ENCODE measurements at regions not wholly inside any gene's neighbourhood (a gene's known extent, or its start where the extent isn't known, plus 50 kb on each side); places are given as distances from the start of the nearest gene placed in this dataset.

DNA sequence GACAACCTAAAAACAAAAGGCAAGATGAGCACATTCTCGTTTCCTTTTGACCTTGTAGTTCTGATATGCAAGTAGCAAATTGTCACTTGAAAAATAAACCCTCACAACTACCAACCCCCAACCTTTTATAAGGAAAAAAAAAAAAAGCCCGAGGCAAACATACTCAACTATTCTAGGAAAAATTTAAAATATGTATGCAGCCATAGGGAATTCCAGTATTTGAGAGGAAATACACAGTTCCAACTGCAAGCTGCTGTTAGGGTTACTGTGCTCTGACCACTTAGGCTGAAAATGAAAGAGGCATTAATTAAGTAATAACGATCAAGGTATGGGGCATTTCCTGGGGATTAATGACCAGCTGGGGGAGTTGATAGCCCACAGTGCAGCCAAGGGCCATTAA, 281.9 kb upstream of the DPH6 start:
- intact Hi-C loops (cut with DNase I): no loop called here
- no peak for DNase-seq (ENCODE audit: low spot score)

DNA sequence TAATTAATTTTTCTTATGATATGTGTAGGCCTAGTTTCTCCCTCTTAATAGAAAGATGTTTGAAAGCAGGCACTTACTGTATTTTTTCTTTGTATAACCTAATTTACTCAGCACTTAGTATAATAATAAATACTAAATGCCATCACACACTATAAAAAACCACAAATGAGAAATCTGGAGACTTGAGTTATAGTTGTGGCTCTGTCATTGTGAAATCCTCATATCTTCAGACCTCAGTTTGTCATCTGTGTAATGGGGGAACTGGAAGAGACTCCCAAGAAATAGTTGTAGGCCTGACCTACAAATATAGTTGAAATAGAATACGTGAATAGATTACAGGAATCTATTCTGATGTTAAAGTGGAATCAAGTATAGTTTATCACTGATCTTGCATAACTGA, 287.6 kb upstream of the DPH6 start:
- intact Hi-C loops (cut with DNase I): no loop called here
- DNase-seq (ENCODE audit: low spot score): no peak

- intact Hi-C loops (cut with DNase I): no loop called here
- no peak for DNase-seq (ENCODE audit: low spot score)
These were observed 288.4 kb upstream of the DPH6 start for GRCh38 chr15:35834216-35834830.

DNA sequence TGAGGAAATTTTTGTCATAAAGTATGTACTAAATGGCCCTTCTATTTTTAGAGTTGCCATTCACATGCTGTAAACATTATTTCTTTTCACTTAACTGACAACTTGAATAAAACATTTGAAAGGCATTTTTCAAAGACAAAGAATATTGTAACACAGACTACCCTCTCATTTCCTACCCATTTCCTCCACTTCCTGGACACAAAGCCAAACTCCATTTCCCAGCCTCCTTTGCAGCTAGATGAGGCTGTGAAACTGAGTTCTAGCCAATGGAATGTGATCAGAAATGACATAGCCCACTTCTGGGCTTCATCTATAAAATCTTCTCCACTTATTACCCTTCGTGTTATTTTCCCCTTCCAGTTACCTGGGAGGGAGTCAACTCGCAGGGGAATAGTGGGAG, 288.9 kb upstream of the DPH6 start:
- intact Hi-C loops (cut with DNase I): no loop called here
- DNase-seq (ENCODE audit: low spot score): no peak

- DNase-seq (ENCODE audit: low spot score): no peak
- intact Hi-C loops (cut with DNase I): no loop called here
These were observed 292.6 kb upstream of the DPH6 start for GRCh38 chr15:35838424-35839111.

GRCh38 chr15:35842631-35843030, 296.7 kb upstream of the DPH6 start:
- no peak for DNase-seq (ENCODE audit: low spot score)
- intact Hi-C loops (cut with DNase I): no loop called here

DNA sequence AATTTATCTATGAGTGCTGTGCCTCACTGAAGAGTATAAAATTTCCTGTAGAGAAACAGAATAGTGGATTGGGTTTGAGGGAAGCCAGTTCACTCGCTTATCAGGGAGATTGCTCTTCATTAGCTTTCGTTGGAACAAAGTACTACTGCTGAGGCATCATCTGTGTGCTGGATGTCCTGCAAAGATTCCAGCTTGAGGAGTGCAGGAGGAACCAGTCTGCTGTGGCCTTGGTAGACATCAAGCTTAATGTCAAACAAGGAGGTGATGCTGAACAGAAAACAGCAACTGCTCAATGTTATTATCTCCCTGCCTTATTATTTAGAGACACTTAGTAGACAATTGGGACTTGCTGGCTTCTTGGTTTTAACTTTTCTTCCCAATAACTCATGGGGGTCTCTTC, 297.5 kb upstream of the DPH6 start:
- intact Hi-C loops (cut with DNase I): no loop called here
- no peak for DNase-seq (ENCODE audit: low spot score)

DNA sequence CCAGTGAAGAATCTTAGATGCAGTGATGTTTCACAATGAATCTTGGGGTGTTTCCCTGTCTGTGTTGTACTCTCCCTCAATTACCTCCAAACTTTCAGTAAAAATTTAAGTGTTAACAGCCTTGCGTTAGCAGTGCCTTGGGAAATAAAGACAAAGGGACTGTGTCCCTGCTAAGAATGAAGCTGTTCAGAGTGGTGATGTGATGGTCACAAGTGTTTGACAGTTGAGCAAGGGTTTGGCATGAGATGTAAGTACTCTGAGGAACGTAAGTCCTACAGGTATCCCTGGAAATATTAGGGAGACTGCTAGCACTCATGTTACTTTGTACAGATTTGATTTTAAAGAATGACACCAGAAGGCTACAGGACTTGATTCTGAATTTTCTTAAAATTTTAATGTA, 304.3 kb upstream of the DPH6 start:
- no peak for DNase-seq (ENCODE audit: low spot score)
- intact Hi-C loops (cut with DNase I): no loop called here

GRCh38 chr15:35851491-35851890, 305.5 kb upstream of the DPH6 start:
- DNase-seq (ENCODE audit: low spot score): no peak
- intact Hi-C loops (cut with DNase I): no loop called here

- intact Hi-C loops (cut with DNase I): no loop called here
- no peak for DNase-seq (ENCODE audit: low spot score)
These were observed 307.1 kb upstream of the DPH6 start for GRCh38 chr15:35852818-35853624.

DNA sequence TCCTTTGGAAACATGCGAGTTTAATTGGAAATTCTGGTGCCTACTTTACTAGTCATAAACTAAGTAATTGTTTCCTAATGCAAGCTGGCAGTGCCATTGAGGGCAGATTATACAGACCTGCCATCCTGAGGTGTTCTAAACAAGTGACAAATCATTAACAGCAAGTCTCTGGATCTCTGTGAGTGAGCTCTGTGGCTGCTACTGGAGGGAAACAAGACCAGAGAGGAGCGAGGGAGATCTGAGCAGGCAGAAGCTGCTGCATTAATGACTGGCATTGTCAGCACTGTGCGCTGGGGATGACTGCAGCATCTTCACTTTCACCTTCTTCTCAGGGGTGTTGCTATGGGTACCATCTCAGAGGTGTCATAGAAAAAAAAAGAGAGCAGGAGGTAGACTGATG, 308.4 kb upstream of the DPH6 start:
- intact Hi-C loops (cut with DNase I): no loop called here
- DNase-seq (ENCODE audit: low spot score): no peak

DNA sequence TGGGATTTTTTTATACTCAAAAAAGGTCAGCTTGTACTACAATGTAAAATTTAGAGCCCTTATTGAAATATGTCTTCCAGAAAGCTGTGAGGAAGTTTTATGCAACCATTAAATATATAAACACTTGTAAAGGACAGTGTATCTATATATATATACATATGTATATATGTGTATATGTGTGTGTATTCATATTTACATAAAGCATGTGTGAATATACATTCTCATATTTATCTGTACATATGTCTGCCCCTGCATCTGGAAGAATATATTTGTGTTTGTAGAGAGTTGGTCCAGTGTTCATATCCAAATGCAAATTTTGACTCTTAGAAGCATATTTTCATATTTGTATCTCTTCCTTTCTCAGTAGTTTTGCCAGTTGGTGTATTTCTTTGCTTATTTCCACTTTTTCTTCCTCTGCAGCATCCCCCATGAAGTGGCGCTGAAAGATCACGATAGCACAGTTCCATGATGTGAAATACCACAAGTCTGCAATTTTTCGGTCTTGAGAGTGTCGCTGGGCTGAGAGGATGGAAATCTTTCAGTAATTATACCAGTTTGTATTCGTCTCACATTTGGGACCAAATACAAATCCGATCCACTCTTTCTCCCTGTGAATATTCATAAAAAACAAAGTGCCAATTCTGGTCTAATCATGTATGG, 311.7 kb upstream of the DPH6 start:
- no peak for DNase-seq (ENCODE audit: low spot score)
- intact Hi-C loops (cut with DNase I): no loop called here

DNA sequence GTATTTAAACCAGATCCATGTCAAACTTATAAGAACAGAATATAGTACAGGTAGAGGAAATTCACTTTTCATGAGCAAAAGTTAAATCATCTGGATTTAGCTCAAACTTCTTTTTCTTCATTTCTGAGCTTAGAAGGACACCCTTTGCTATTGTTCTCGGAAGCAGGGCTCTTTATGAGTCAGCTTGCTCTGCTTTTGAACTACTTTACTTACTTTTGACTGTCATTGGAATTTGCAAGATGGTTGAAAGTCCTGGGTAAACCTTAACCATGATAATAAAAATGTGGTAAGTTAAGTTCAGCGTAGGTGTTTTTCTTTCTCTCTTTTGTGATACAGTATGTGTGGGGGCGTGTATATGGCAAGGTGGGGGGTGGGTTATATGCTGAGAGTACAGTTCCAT, 312.7 kb upstream of the DPH6 start:
- intact Hi-C loops (cut with DNase I): no loop called here
- DNase-seq (ENCODE audit: low spot score): no peak

DNA sequence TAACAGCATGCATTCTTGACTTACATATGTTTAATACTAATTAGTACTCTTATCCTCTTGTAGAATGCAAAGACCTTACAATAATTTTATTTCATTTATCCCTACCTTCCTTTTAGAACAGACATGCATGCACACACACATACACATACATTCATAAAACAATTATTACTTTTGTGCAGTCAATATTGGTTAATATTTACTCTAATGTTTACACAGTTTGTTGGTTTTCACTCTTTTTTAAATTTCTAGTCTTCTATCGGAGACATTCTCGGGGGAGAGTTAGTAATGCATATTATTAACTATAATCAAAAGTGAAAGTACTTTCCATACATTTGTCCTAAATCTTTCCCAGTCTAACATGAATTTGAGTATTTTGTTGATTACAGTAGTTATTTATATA, 317.7 kb upstream of the DPH6 start:
- DNase-seq (ENCODE audit: low spot score): no peak
- intact Hi-C loops (cut with DNase I): no loop called here

- intact Hi-C loops (cut with DNase I): no loop called here
- no peak for DNase-seq (ENCODE audit: low spot score)
These were observed 321.4 kb upstream of the DPH6 start for GRCh38 chr15:35867356-35867755.

- intact Hi-C loops (cut with DNase I): no loop called here
- no peak for DNase-seq (ENCODE audit: low spot score)
These were observed 325.3 kb upstream of the DPH6 start for GRCh38 chr15:35871282-35871681.

GRCh38 chr15:35871812-35872211, 325.8 kb upstream of the DPH6 start:
- DNase-seq (ENCODE audit: low spot score): no peak
- intact Hi-C loops (cut with DNase I): no loop called here

GRCh38 chr15:35872577-35872976, 326.6 kb upstream of the DPH6 start:
- DNase-seq (ENCODE audit: low spot score): no peak
- intact Hi-C loops (cut with DNase I): no loop called here

DNA sequence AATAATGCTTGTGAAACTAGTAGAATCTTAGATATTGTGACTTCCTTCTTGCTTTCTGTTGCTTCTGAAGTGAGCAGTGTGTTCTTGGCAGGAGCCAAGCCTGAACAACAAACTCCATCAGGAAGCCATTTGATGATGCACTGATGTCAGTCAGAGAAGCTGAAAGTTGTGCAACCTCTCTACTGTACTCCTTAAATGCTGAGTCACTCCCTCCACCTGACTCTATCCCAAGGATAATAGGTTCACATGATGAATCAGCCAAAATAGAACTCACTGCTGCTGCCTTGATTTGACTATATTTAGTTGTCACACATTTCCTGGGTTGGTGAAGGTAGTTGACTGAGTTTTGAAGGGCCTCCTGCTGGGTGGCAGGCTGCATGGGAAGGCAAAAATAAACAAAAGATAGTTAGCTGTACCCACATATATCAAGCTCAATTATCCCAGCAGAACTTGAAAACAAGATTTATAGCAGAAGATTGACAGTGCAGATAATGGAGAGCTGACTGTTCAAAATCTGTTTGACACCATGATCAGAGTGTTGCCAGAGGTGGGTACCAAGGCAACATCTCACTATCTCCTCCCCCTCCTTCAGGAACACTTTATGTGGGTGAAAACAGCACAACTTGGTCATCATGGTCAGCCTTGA, 328.4 kb upstream of the DPH6 start:
- intact Hi-C loops (cut with DNase I): no loop called here
- no peak for DNase-seq (ENCODE audit: low spot score)

DNA sequence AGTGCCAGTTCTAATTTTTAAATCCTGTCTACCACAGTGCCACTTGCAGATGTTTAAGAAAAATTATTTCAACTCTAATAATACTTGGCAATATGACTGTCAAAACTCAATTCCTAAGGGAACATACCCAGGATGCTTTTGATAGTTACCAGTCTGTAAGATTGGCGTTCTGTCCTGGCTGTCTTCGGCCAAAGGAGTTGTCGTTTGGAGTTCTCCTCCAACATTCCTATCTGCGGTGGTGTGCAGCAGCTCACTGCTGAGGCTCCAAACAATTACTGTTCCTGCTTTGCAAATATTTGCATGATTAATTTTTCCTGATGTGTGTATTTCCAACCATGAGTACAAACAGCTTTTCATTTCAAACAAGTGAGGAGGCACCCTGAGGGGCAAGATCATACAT, 330.8 kb upstream of the DPH6 start:
- no peak for DNase-seq (ENCODE audit: low spot score)
- intact Hi-C loops (cut with DNase I): no loop called here
